SU-DHL-6 (cell line): ENCODE measurements at regions not wholly inside any gene's neighbourhood (a gene's known extent, or its start where the extent isn't known, plus 50 kb on each side); places are given as distances from the start of the nearest gene placed in this dataset.

ENCODE experiments used
- CTCF ChIP-seq: fragments of 200-600 bp; sonication (generic); IDR thresholded peaks from one replicate; pipeline ENCODE4 v1.5.1; 2017; ENCODE audit warnings: antibody characterized with exemption, mild to moderate bottlenecking, low read length, moderate library complexity; ENCODE audit not compliant: insufficient read depth, poor library complexity, severe bottlenecking
- EZH2phosphoT487 ChIP-seq: fragments of 200-600 bp; sonication (generic), shearing (Covaris generic); conservative IDR thresholded peaks from 2 replicates; pipeline ENCODE4 v1.6.1; 2018; ENCODE audit warnings: mild to moderate bottlenecking, antibody characterized with exemption, low read length, moderate library complexity, mixed read lengths

DNA sequence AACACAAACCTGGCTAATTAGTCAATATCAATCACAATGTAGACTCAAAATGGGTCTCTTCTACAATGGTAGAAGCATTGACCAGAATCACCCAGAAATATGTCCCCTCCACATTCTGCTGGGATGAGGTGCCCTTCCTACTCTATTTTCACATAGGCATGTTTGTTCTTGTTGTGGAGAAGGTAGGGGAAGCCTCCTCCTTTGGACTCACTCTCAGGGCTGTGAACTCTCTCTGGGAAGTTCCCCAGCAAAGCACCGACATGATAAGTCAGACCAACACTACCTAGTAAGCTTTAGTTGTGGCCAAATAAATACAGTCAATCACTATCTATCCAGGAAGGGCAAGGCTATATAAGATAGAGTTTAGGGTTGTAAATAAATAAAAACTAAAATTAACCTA is 194.5 kb upstream of the UBL3 start:
- TF ChIP-seq CTCF (no peak), EZH2phosphoT487 (no peak)
